Left lung (tissue), 4 donors: ENCODE measurements at regions not wholly inside any gene's neighbourhood (a gene's known extent, or its start where the extent isn't known, plus 50 kb on each side); places are given as distances from the start of the nearest gene placed in this dataset.

Source experiments
- ATAC-seq: fragments of 200-7000 bp; cut with Tn5 transposase; one replicate; pipeline ENCODE4 v1.9.1; 2020; ENCODE audit warnings: moderate library complexity
- DNase-seq, 4 donors: peaks; one replicate each; pipeline ENCODE4 v3.0.0-alpha.2; 2013 to 2020
- H3K27ac ChIP-seq, 2 donors: fragments of 200-600 bp; sonication (generic) in 1 of 2; one replicate each; pipeline versions ENCODE4 v1.5.0 to v1.8.0; 2020 to 2021
- H3K27me3 ChIP-seq, 2 donors: fragments of 200-600 bp; sonication (generic) in 1 of 2; one replicate each; pipeline versions ENCODE4 v1.5.0 to v1.8.0; 2020 to 2021
- H3K36me3 ChIP-seq, 2 donors: fragments of 200-600 bp; sonication (generic) in 1 of 2; one replicate each; pipeline versions ENCODE4 v1.5.0 to v1.8.0; 2020 to 2021
- H3K4me1 ChIP-seq, 2 donors: fragments of 200-600 bp; one replicate each; pipeline ENCODE4 v1.8.0; 2021
- H3K4me3 ChIP-seq, 2 donors: fragments of 200-600 bp; sonication (generic) in 1 of 2; one replicate each; pipeline versions ENCODE4 v1.5.0 to v1.8.0; 2020 to 2021; ENCODE audit warnings: mild to moderate bottlenecking in 1 of 2
- H3K9me3 ChIP-seq, 2 donors: fragments of 200-600 bp; sonication (generic) in 1 of 2; one replicate each; pipeline versions ENCODE4 v1.5.0 to v1.8.0; 2020 to 2021
- CTCF ChIP-seq, 2 donors: fragments of 200-600 bp; sonication (generic) in 1 of 2; IDR thresholded peaks; one replicate each; pipeline versions ENCODE4 v1.5.0 to v1.8.0; 2021; ENCODE audit warnings: antibody characterized with exemption in 2 of 2
- intact Hi-C, 2 donors: fragments of 100-400 bp; cut with DNase I; formaldehyde crosslinking; loops; one replicate each; pipeline versions ENCODE4 v1.11.2 to v1.14.2; 2022
- donor health status: DM: no; HTN: yes; CAD: no.
- donor health status: DM: no; HTN: no; CAD: no.

- Histone ChIP-seq H3K9me3 (no peaks in the 10 kb centered on the region), H3K27ac (no peak overlapping the region), H3K4me3 (no peak overlapping the region), H3K36me3 (no peaks in the 10 kb centered on the region), H3K27me3 (peaks cover 14 to 26% of the 10 kb centered on the region in 2 donors), H3K4me1 (no peaks in the 10 kb centered on the region)
- TF ChIP-seq CTCF (IDR thresholded peaks at IDR 0.05) = no peak
- DNase-seq = no peak
- intact Hi-C loops = no loop called here
- ATAC-seq = no peak
Observed at GRCh38 chr12:127450826-127451225, 816.1 kb upstream of the TMEM132C start.

- Histone ChIP-seq H3K4me1 (no peaks in the 10 kb centered on the region), H3K9me3 (no peaks in the 10 kb centered on the region), H3K27ac (no peak overlapping the region), H3K36me3 (no peaks in the 10 kb centered on the region), H3K27me3 (peaks cover 22 to 39% of the 10 kb centered on the region in 2 donors), H3K4me3 (no peak overlapping the region)
- no peak for TF ChIP-seq CTCF (IDR thresholded peaks at IDR 0.05)
- intact Hi-C loops = no loop called here
- no peak for ATAC-seq
- no peak for DNase-seq
Observed at GRCh38 chr12:127455347-127456265, 811.4 kb upstream of the TMEM132C start.

- no peak for TF ChIP-seq CTCF (IDR thresholded peaks at IDR 0.05)
- H3K4me3 ChIP-seq = no peak overlapping the region
- H3K27ac ChIP-seq = no peak overlapping the region
- ATAC-seq (no peak), DNase-seq (no peak)
- H3K36me3 ChIP-seq = no peaks in the 10 kb centered on the region
- H3K4me1 ChIP-seq = no peaks in the 10 kb centered on the region
- H3K27me3 ChIP-seq = peaks cover 22 to 39% of the 10 kb centered on the region in 2 donors
- intact Hi-C loops = no loop called here
- H3K9me3 ChIP-seq = no peaks in the 10 kb centered on the region
Observed at GRCh38 chr12:127457726-127458125, 809.2 kb upstream of the TMEM132C start.

GRCh38 chr12:127459166-127459565 lies 807.8 kb upstream of the TMEM132C start:
- DNase-seq (no peak), ATAC-seq (no peak)
- no peaks in the 10 kb centered on the region for H3K9me3 ChIP-seq
- H3K4me1 ChIP-seq = no peaks in the 10 kb centered on the region
- no peak for TF ChIP-seq CTCF (IDR thresholded peaks at IDR 0.05)
- no peak overlapping the region for H3K4me3 ChIP-seq
- H3K27ac ChIP-seq = no peak overlapping the region
- intact Hi-C loops = no loop called here
- peaks cover 22 to 29% of the 10 kb centered on the region in 2 donors for H3K27me3 ChIP-seq
- H3K36me3 ChIP-seq = no peaks in the 10 kb centered on the region

- Histone ChIP-seq H3K4me3 (no peak overlapping the region), H3K4me1 (no peaks in the 10 kb centered on the region), H3K36me3 (no peaks in the 10 kb centered on the region), H3K27ac (no peak overlapping the region), H3K27me3 (peaks cover 18 to 24% of the 10 kb centered on the region in 2 donors), H3K9me3 (no peaks in the 10 kb centered on the region)
- no peak for TF ChIP-seq CTCF (IDR thresholded peaks at IDR 0.05)
- no peak for ATAC-seq
- intact Hi-C loops = no loop called here
- no peak for DNase-seq
Observed at GRCh38 chr12:127459687-127460086, 807.3 kb upstream of the TMEM132C start.
